DMS53 treated with DMSO at 0.1 percent for 48 hours (cell line): ENCODE measurements at regions not wholly inside any gene's neighbourhood (a gene's known extent, or its start where the extent isn't known, plus 50 kb on each side); places are given as distances from the start of the nearest gene placed in this dataset.

ENCODE experiments used
- DNase-seq: peaks from one replicate; lab custom pipeline; 2025; ENCODE audit not compliant: unreplicated experiment; lab: John Stamatoyannopoulos, UW

DNA sequence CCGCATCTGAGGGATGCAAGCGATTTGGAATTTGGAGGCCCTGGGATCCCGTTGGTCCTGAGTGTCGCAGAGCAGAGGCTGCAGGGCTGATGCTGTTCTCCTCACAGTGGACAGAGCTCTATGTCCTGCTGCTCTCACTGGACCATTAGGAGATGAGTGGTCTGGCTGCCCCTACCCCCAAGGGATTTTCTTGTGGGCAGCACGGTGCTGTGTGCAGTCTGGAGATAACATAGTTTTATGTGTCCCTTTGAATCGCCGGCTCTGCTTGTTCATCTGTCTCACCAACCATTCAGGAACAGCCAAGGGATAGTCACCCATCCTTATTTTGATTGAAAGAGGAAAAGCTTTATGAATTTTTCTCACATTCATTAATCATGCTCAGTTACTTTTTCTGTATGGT lies 49.9 kb downstream of the CHRM3 start:
- no peak for DNase-seq

DNA sequence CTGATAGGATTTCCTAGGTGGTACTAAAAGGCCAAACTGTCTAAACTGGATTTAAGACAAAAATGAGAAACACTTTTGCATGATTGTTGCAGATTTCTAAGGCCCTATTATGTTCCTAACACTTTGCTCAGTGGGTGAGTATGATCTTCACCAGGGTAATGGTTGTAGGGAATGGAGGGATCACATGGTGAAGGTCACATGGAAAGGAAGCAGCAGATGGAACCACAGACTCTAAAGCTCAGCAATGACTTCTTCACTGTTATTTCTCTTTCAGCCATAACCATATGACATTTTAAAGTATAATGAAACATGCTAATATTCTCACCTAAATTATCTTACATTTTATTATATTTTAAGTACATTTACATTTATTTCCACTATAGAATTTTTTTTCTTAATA lies 51.5 kb downstream of the CHRM3 start:
- DNase-seq, result no peak

GRCh38 chr1:239438891-239439290 lies 52.5 kb downstream of the CHRM3 start:
- DNase-seq, result no peak

DNA sequence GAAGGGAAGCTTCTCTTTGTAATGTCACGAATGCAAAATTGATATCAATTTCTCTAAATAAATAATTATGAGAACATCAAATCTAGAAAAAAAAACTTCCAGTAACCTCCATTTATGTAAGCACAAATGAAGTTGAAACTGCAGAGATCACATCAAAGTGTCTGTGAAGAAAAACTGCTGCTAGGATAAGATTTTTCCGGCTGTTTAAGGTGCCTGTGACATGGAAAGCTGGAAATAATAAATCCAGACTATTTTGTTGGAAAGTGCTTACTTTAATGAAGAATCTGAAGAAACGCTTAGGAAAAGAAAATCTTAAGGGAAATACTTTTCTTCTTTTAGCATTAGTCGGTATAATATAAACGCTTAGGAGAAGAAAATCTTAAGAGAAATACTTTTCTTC lies 57.0 kb downstream of the CHRM3 start:
- no peak for DNase-seq

- no peak for DNase-seq
Measured at GRCh38 chr1:239446611-239447010, 60.2 kb downstream of the CHRM3 start.

- DNase-seq, result no peak
Measured at GRCh38 chr1:239448911-239449310, 62.5 kb downstream of the CHRM3 start.

DNA sequence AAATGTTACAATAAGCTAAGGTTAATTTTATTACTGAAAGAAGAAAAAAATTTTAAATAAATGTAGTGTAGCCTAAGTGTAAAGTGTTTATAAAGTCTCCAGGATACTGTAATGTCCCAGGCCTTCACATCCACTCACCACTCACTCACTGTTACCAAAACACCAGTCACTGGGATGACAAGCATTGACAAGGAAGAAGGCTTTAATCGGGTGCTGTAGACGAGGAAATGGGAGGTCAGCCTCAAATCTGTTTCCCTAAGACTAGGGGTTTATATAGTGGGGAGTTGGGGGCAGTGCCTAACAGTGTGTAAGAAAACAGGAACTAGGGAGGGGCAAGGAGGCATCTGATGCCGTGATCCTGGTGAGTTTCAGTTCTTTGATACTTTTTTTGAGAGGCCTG lies 69.4 kb downstream of the CHRM3 start:
- DNase-seq, result no peak

DNA sequence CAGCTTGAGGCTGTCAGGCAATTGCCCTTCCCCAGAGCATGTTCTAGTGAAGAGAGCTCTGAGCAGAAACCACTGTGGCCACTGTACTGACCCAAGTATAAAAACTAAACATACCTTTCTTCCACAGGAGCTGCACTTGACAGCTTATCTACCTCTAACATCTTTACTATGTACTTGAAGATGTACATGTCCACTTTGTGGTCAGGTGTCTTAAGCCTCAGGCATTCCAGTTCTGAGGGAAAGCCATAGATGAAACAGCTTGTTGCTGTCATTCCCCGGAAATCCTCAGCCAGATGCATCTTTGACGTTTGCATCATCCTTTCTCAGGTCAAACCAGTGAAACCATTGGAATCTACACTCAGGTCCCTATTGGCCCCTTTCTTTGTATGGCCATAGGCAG lies 70.4 kb downstream of the CHRM3 start:
- no peak for DNase-seq

- DNase-seq, result no peak
Measured at GRCh38 chr1:239457491-239458143, 71.2 kb downstream of the CHRM3 start.

DNA sequence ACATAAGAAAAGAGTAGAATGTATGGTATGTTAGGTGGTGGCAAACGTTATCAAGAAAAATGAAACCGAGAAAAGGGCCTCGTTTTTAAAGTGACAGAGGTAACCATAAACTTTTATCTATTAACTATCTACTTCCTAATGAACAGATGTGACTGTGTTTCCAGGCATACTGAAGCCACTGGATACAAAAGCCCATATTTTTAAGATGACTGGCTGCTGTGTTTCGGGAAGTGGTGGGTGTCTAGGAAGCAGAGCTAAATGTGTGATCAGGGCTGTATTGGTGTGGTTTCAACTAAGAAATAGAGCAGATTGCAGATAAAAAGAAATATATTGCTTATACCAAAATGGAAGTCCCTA lies 71.8 kb downstream of the CHRM3 start:
- no peak for DNase-seq

- DNase-seq, result no peak
Measured at GRCh38 chr1:239467730-239468129, 81.4 kb downstream of the CHRM3 start.

- DNase-seq, result no peak
Measured at GRCh38 chr1:239478069-239478468, 91.7 kb downstream of the CHRM3 start.

GRCh38 chr1:239483391-239483790 lies 97.0 kb downstream of the CHRM3 start:
- DNase-seq, result no peak

DNA sequence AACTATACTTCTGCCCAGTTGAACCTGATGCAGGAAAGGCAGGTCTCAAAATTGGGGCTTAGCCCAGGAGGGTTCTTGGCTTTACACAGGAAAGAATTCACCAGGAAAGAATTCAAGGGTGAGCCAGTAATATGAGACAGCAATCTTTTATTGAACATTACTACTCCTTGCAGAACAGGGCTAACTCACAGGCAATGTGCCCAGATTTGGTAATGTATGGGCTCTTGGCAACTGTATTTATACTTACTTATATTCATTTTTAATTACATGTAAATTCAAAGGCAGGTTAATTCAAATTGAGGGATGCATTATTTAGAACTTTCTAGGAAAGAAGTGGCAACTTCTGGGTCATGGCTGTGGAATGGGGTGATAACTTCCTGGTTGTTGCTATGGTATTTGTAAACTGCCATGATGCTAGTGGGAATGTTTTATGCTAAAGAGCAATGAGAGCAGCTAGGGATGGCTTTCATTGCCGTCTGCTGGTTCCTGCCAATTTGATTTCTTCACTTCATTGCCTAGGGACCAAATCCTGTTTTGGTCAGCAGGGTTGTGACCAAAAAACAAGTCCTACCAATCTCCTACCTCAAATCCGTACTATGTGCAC lies 107.5 kb downstream of the CHRM3 start:
- no peak for DNase-seq

- no peak for DNase-seq
Measured at GRCh38 chr1:239505094-239505493, 118.7 kb downstream of the CHRM3 start.

DNA sequence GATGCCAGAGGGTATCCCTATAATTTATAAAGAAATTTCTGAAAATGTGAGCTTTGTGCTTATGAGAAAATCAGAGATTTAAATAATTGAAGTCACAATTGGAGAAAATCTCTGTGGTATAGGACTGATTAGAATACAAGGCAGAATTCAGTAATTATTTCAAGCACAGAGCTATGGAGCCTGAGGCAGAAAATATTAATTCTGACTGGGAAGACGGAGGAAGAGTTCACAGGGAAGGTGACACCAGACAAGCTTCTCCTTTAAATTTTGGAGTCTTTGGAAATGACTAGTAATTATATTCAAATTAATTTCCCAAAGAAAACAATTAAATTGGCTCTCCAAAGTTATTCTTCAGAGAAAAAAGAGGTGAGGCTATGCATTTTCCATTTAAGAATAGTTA lies 121.5 kb downstream of the CHRM3 start:
- DNase-seq, result no peak

- DNase-seq, result no peak
Measured at GRCh38 chr1:239511875-239512274, 125.5 kb downstream of the CHRM3 start.

GRCh38 chr1:239516579-239516978 lies 130.2 kb downstream of the CHRM3 start:
- no peak for DNase-seq

DNA sequence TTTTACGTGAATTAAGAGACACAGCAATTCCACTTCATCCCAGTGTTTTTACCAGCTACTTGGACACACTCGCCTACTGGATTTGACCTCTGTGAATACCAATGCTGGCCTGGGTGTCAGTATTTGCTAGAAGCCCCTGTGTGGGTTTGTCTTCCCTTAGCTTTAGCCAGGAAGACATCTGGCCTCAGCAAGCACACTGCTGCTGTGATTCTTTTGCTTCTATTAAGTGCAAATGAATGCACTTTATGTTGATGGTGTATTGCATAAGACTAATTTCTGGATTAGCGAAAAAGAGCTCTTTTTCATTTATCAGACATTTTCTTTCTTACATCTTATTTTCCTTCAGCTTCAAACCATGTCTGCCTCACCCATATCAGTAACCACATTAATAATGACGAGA lies 140.0 kb downstream of the CHRM3 start:
- no peak for DNase-seq

- DNase-seq, result no peak
Measured at GRCh38 chr1:239527051-239527693, 140.8 kb downstream of the CHRM3 start.

- no peak for DNase-seq
Measured at GRCh38 chr1:239536165-239536849, 149.9 kb downstream of the CHRM3 start.

DNA sequence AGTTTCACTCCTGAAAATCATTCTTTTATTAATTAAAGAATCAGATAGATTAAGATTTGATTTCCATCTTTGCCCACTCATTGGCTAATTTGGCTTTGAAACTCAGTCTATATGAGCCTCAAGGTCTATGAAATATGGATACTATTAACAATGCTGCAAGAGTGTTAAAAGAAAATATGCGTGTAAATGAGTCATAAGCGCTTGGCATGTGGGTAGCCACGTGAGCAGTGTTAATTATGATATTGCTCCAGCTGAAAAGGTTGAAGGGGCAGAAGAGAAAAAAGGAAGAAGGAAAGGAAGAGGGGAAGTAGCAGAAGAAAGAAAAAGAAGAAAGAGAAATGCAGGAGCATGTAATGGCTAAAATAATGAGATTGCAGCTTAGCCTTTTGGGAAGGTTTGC lies 151.4 kb downstream of the CHRM3 start:
- no peak for DNase-seq
